ENCODE measurements at regions not wholly inside any gene's neighbourhood (a gene's known extent, or its start where the extent isn't known, plus 50 kb on each side); places are given as distances from the start of the nearest gene placed in this dataset.

DNA sequence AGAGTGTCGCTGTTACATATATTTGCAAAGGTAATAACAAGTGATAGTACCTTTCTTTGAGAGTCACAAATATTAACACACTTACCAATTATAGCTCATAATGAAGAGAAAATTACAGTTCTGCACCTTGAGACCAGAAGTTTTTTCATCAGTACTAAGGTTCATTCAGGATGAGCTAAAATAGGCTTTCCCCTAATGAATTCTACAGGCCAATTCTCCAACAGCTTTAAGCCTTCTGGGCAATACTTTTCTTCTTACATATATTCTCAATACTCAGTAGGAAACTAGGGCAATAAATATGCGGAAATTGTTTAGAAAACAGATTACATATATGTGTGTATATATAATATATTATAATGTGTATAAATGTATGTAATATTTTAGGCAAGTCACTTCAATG lies 2672.8 kb upstream of the PCDH20 start:
- WGBS: 80% methylated on average over 2 of the region's 2 CpGs

DNA sequence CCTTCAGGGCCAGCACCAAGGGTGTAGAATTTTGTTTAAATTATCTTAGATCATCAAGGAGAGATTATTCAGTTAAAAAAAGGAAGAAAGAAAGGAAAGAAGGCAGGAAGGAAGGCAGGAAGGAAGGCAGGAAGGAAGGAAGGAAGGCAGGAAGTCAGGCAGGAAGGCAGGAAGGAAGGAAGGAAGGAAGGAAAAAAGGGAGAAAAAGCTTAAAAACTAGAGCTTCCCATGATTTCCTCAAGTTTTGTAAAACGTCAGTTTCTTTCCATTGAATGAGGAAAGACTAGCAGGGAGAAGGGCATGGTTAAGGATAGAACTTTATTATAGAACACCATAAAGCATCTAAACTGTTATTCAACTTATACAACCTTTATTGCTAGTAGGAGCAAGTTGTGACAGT lies 2672.0 kb upstream of the PCDH20 start:
- Histone ChIP-seq H3K4me1 (ENCODE audit: control insufficient read depth in 4 of 4, insufficient read depth in 4 of 4, low read length in 3 of 4) (no peaks in the 10 kb centered on the region), H3K27ac (ENCODE audit: low read depth in 1 of 2, low read length in 2 of 2) (no peak overlapping the region), H3K4me3 (ENCODE audit: low read depth in 1 of 3, low read length in 3 of 3) (no peak overlapping the region), H3K9ac (ENCODE audit: low read depth in 1 of 2, low read length in 2 of 2) (no peak overlapping the region), H3K36me3 (ENCODE audit: control insufficient read depth in 4 of 4, insufficient read depth in 3 of 4, low read depth in 1 of 4, low read length in 3 of 4) (no peaks in the 10 kb centered on the region), H3K9me3 (ENCODE audit: control insufficient read depth in 4 of 4, low read length in 3 of 4) (no peaks in the 10 kb centered on the region), H3K27me3 (ENCODE audit: control insufficient read depth in 4 of 4, insufficient read depth in 4 of 4, low read length in 3 of 4) (peaks cover 0 to 3% (median 0%) of the 10 kb centered on the region in 4 donors)
- no peak for DNase-seq (ENCODE audit: low spot score)
- 48% methylated on average over 1 of the region's 1 CpG for WGBS
- TF ChIP-seq HNF4A (conservative IDR thresholded peaks at IDR 0.05) (no peak), NR2F2 (IDR thresholded peaks at IDR 0.05) (no peak), TAF1 (conservative IDR thresholded peaks at IDR 0.05) (no peak), GABPA (IDR thresholded peaks at IDR 0.05 in 1 of 2, conservative IDR thresholded peaks at IDR 0.05 in 1 of 2) (no peak), EGR1 (IDR thresholded peaks at IDR 0.05; ENCODE audit: low read depth in 2 of 2) (no peak), YY1 (IDR thresholded peaks at IDR 0.05) (no peak)
- TF ChIP-seq, protein P1, sequence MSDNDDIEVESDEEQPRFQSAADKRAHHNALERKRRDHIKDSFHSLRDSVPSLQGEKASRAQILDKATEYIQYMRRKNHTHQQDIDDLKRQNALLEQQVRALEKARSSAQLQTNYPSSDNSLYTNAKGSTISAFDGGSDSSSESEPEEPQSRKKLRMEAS (IDR thresholded peaks at IDR 0.05): no peak

More for the DNA sequence above, 2672.8 kb upstream of the PCDH20 start:
- TF ChIP-seq RAD21 (IDR thresholded peaks at IDR 0.05): no peak
- Histone ChIP-seq H3K27me3 (ENCODE audit: control insufficient read depth in 4 of 4, insufficient read depth in 4 of 4, low read length in 3 of 4) (peaks cover 0 to 3% (median 0%) of the 10 kb centered on the region in 4 donors), H3K27ac (ENCODE audit: low read depth in 1 of 2, low read length in 2 of 2) (no peak overlapping the region), H3K36me3 (ENCODE audit: control insufficient read depth in 4 of 4, insufficient read depth in 3 of 4, low read depth in 1 of 4, low read length in 3 of 4) (no peaks in the 10 kb centered on the region), H3K9ac (ENCODE audit: low read depth in 1 of 2, low read length in 2 of 2) (no peak overlapping the region), H3K4me3 (ENCODE audit: low read depth in 1 of 3, low read length in 3 of 3) (no peak overlapping the region), H3K9me3 (ENCODE audit: control insufficient read depth in 4 of 4, low read length in 3 of 4) (no peaks in the 10 kb centered on the region), H3K4me1 (ENCODE audit: control insufficient read depth in 4 of 4, insufficient read depth in 4 of 4, low read length in 3 of 4) (no peaks in the 10 kb centered on the region)
- DNase-seq (ENCODE audit: low spot score): no peak

DNA sequence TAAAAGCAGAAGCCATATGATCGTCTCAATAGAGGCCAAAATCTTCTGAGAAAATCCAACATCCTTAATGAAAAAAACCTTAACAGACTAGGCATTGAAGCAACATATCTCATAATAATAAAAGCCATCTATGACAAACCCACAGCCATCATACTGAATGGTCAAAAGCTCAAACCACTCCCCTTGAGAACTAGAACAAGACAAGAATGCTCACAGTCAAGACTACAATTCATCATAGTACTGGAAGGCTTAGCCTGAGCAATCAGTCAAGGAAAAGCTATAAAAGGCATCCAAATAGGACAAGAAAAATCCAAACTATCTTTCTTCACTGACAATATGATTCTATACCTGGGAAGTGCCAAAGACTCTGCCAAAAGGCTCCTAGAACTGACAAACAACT lies 2668.2 kb upstream of the PCDH20 start:
- WGBS: 80% methylated on average over 1 of the region's 1 CpG
- H3K4me3 ChIP-seq (ENCODE audit: low read depth in 1 of 3, low read length in 3 of 3): no peak overlapping the region
- no peaks in the 10 kb centered on the region for H3K4me1 ChIP-seq (ENCODE audit: control insufficient read depth in 4 of 4, insufficient read depth in 4 of 4, low read length in 3 of 4)

More for the DNA sequence above, 2668.2 kb upstream of the PCDH20 start:
- no peak overlapping the region for H3K27ac ChIP-seq (ENCODE audit: low read depth in 1 of 2, low read length in 2 of 2)
- no peaks in the 10 kb centered on the region for H3K36me3 ChIP-seq (ENCODE audit: control insufficient read depth in 4 of 4, insufficient read depth in 3 of 4, low read depth in 1 of 4, low read length in 3 of 4)
- no peaks in the 10 kb centered on the region for H3K9me3 ChIP-seq (ENCODE audit: control insufficient read depth in 4 of 4, low read length in 3 of 4)
- no peak overlapping the region for H3K9ac ChIP-seq (ENCODE audit: low read depth in 1 of 2, low read length in 2 of 2)
- H3K27me3 ChIP-seq (ENCODE audit: control insufficient read depth in 4 of 4, insufficient read depth in 4 of 4, low read length in 3 of 4): peaks cover 0 to 3% (median 0%) of the 10 kb centered on the region in 4 donors
- TF ChIP-seq HNF4G (IDR thresholded peaks at IDR 0.05) (no peak), HNF4A (conservative IDR thresholded peaks at IDR 0.05) (no peak), GABPA (IDR thresholded peaks at IDR 0.05 in 1 of 2, conservative IDR thresholded peaks at IDR 0.05 in 1 of 2) (no peak), FOXA2 (IDR thresholded peaks at IDR 0.05) (no peak), RAD21 (IDR thresholded peaks at IDR 0.05) (no peak), RXRA (IDR thresholded peaks at IDR 0.05) (no peak), JUND (IDR thresholded peaks at IDR 0.05) (no peak), EGR1 (IDR thresholded peaks at IDR 0.05; ENCODE audit: low read depth in 2 of 2) (no peak)
- TF ChIP-seq, protein P2, sequence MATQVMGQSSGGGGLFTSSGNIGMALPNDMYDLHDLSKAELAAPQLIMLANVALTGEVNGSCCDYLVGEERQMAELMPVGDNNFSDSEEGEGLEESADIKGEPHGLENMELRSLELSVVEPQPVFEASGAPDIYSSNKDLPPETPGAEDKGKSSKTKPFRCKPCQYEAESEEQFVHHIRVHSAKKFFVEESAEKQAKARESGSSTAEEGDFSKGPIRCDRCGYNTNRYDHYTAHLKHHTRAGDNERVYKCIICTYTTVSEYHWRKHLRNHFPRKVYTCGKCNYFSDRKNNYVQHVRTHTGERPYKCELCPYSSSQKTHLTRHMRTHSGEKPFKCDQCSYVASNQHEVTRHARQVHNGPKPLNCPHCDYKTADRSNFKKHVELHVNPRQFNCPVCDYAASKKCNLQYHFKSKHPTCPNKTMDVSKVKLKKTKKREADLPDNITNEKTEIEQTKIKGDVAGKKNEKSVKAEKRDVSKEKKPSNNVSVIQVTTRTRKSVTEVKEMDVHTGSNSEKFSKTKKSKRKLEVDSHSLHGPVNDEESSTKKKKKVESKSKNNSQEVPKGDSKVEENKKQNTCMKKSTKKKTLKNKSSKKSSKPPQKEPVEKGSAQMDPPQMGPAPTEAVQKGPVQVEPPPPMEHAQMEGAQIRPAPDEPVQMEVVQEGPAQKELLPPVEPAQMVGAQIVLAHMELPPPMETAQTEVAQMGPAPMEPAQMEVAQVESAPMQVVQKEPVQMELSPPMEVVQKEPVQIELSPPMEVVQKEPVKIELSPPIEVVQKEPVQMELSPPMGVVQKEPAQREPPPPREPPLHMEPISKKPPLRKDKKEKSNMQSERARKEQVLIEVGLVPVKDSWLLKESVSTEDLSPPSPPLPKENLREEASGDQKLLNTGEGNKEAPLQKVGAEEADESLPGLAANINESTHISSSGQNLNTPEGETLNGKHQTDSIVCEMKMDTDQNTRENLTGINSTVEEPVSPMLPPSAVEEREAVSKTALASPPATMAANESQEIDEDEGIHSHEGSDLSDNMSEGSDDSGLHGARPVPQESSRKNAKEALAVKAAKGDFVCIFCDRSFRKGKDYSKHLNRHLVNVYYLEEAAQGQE (IDR thresholded peaks at IDR 0.05): no peak
- TF ChIP-seq, protein P1 (IDR thresholded peaks at IDR 0.05): no peak
- TF ChIP-seq, protein P3, sequence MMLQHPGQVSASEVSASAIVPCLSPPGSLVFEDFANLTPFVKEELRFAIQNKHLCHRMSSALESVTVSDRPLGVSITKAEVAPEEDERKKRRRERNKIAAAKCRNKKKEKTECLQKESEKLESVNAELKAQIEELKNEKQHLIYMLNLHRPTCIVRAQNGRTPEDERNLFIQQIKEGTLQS (IDR thresholded peaks at IDR 0.05): no peak
- DNase-seq (ENCODE audit: low spot score): no peak

Measured in liver (tissue), 7 donors.